SIG-M5 (cell line): ENCODE measurements at regions not wholly inside any gene's neighbourhood (a gene's known extent, or its start where the extent isn't known, plus 50 kb on each side); places are given as distances from the start of the nearest gene placed in this dataset.

Experiments used
- DNase-seq: peaks from one replicate; lab custom pipeline; 2025; lab: John Stamatoyannopoulos, UW

DNA sequence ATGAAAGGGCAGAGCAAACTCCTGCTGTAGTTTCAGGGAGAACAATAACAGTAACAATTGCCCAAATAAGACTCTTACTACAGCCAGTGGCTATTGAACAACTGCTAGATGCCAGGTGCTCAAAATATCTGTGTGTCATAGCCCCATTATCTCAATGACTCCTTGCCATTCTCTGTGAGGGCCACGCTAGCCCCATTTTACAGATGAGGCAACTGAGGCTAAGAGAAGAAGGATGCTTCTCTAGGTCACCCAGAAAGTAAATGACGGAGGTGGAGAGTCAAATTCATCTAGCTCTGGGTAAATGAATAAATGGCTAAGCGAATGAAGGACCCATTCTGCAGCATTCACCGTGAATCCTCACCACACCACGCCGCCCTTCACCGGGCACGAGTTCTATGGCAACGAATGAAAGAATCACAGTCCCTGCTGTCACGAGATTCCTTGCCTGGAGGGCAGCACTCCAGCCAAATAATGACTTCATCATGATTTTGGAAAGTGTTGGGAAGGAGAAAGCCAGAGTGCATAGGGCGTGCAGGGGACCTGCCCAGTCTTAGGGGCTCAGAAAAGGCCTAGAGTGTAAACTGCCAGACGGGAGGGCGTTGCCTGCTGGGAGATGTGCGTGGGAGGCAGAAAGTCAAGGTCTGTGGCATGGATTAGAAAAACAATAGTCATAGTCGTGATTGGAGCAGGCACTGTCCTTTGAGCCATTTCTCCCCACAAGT, 147.2 kb downstream of the C9orf50 start:
- DNase-seq: no peak

DNA sequence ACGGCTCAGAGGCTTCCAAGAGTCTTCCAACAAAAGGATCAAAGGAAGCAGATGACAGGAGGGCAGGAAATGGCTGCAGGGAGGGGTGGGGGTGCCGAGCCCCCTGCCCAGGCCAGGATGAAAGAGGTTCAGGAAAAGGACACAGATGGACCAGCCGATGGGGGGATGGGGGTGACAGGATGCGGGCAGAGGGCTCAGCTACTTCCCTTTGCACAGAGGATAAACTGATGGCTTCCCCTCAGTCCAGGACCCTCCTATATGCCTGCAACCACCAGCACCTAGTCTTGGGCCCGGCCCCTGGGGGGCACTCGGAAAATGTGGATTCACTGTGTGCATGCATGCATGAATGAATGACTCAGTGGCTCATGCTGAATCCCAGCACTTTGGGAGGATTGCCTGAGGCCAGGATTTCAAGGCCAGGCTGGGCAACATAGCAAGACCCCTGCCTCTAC, 148.2 kb downstream of the C9orf50 start:
- no peak for DNase-seq

DNA sequence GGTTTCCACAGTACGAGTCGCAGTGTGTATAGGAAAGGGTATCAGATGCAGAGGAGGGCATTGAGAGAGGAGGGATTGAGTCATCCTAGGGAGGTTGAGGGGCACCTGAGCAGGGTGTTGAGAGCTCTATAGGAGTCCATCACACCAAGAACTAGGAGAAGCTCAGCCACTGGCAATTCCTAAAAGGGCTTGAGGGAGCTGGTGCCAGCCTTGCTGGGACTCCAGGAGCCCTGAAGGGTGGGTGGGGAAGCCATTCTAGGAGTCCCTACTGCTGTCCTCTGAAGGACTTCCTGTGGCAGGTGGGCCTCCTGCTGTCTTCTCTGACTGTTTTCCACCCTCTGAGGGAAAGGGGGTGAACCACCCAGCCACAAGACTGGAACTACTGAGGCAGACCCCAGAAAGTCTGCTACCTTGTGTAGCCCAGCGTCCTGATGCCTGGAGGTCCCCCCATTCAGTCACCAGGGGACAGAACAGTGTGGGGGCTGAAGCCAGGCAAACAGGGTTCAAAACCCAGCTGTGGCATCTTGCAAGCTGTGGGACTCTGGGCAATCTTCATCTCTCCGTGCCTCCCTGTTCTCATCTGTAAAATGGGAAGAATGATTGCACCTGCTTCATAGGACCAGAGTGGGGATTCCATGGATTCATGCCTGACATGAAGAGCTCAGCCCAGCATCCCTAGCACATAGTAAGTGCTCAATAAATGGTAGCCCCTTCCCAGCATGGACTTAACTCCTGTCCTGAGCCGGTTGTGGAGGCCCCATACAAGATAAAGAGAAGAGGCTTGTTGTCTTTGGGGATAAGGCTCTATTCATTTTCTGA, 149.5 kb downstream of the C9orf50 start:
- DNase-seq: no peak

DNA sequence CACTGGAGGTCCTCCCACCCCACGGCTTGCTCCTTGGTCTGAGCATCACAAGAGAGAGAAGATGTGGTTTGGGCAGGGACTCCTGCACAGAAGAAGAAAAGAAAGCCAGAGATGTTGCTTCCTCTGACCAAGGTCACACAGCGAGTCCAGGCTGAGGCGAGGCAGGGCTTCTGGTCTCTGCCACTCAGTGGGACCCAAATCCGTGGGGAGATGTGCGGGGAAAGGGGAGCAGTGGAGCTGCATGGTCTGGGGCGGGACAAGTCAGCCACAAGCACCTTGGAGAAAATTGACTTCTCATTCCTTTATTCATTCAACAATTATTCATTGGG, 150.9 kb downstream of the C9orf50 start:
- DNase-seq: no peak

DNA sequence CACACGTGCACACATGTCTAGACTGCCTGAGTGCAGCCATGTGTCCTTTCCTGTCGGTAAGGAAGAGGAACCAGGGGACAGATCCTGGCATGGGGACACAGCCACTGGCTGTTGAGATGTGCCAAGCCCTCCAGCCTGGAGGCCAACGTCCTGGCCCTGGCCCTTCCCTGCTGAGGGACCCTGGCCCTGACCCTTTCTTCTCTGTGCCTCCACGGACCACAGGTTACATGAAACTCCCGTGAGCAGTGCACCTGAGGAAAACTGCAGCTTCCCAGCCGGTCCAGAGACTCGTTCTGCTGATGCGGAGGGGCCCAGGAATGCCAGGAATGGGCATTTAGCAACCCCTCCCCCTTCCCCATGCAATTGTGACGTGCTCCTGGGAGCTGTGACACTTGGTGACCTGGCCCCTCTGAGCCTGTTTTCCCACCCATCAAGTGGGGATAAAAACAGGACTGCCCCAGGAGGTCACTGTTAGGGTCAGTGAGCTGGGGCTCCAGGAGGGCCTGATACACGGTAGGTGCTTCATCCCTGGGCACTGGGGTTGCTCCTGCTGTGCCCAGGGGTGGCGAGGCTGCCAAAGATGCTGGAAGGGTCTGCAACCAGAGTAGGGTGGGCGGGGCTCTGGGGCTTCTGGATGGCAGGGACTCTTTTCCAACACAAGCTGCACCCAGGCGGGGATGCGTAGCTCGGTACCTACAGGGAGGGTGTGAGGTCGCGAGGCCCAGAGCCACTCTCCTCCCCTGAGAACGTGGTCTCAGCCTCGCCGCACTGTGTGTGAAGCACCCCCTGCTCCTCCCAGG, 151.5 kb downstream of the C9orf50 start:
- DNase-seq: no peak

DNA sequence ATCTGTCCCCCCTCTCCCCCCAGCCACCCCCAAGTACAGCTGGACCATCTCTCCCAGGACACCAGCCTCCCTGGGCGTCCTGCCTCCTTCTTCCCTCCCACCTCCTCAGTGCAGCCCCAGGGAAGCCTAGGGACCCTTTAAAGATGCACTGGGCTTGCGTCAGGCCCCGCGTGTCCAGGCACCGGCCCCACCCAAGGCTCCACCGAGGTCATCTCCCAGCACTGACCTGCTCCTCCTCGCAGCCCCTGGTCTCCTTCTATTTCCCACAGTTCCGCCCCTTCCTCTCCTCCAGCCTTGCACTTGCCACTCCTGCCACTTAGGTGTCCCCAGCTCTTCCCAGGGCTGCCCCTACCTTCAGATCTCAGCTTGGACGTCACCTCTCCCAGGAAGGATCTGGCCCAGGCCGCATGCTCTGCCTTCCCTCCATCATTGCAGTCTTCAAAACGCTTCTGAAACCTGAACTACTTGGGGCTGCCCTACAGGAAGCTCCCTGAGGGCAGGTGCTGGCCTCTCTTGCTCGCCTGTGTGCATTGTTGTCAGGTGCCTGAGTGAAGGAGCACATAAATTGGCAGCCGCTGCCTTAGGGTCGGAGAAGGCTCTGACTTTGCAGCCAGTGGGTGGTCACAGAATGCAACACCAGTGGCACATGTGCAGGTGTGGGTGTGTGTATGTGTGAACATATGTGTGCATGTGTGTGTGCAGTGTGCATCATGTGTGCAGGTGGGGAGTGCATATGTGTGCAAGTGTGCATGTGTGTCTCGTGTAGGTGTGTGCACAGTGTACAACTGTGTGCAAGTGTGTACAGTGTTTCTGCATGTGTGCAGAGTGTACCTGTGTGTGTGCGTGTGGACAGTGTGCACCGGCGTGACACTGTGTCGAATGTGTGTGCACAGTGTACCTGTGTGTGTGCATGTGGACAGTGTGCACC, 152.9 kb downstream of the C9orf50 start:
- DNase-seq: no peak

DNA sequence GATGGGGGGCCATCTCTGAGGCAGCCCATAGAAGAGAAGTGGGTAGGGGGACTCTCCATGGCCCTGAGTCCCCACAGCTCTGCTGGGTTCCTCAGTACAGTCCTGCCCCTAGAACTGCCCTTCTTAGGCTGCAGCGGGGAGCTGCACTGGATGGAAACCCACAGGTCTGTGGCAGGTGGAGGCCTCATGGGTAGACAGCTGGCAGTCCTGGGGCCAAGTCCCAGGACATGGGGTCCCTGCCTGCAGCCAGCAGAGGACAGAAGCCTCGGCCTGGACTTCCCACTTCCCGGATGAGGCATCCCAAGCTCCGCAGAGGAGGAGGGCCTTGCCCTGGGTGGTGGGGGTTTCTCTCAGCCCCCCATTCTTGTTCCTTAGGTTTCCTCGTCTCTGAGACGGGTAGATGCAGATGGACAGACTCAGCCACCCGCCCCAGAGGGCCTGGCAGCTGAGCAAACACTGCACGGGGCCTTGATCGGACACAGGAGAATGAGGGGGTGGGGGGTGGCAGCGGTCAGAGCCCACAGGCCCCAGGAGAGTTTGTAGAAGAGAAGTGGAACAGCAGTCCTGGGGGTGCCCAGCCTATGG, 153.8 kb downstream of the C9orf50 start:
- no peak for DNase-seq

DNA sequence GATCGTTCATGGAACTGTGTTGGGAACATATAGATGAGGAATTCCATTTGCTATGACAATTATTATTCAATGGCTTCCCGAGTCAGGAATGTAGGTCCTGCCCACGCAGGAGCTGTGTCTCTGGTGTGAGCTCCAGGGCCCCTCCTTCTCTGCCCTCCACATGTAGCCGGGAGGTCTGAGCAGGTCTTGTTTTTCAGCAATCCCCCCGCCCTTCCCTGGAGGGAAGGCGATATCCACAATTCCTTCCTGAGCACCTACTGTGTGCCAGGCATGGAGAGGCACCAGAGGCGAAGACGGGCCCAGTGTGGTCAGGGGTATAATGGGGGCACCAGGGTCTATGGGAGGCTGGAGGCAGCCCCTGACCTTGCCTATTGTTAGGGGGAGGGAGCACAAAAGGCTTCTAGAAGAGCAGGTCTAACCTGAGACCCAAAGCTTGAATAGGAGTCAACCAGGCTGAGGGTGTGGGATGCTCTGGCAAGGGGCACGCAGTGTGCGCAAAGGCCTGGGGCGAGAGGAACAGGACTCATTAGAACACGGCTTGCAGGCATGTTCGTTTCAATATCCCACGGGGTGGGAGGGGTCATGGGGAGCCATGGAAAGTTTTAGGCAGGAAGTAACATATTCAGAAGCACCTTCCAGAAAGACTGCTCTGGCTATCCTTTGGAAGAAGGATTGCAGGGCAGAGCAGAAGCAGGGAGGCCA, 154.9 kb downstream of the C9orf50 start:
- no peak for DNase-seq

DNA sequence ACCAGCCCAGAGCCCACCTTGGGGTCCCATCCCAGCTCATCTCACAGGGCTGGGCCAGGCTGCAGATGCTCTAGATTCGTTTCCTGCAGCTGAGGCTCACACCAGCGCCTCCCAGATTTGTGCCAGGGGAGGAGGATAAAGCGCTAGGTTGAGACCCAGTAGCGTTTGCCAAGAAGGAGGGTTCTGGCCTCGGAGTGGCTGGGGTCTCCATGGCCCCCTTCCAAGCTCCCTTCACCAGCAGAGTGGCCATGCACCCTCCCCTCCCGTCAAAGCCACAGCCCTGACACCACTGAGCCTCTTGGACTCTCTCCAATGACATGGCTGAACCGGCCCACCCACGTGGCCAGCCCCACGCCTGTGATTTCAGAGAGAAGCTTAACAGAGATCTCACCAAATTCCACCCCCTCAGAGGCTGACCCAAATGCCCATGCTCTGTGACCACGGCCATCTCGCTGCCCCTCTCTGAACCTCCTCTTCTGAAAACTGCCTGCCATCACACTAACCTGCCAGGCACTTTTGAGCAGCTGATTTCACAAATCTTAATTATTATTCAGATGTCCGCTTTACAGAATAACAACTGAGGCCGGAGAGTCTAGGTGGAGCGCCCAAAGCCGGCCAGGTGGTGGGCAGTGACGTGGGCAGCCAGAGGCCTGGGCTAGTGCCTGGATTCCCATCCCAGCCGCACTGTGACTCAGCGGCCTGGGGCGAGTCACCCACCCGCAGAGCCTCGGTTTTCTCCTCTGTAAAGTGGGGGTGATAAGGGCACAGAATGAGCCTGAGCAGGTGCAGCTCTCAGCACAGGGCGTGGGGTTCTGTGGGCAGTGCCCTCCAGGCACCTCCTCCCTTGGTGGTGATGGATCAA, 155.7 kb downstream of the C9orf50 start:
- no peak for DNase-seq

DNA sequence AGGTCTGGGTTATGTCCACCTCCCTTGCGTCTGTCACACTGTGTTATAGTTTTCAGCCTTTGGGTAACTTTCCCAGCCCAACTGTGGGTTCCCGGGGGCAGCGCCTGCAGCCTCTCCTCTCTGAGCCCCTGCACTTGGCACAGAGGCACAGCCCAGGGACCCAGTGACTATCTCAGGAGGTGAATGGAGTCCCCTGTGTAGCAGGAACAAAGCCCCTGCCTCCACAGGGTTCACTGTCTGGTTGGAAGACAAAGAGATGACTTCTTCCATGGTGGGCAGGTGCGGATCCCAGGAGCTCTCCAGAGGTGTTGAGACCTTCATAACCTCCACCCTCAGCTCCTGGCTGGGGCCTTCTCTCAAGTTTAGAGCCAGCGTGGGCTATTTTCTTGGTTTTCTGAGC, 156.9 kb downstream of the C9orf50 start:
- no peak for DNase-seq

DNA sequence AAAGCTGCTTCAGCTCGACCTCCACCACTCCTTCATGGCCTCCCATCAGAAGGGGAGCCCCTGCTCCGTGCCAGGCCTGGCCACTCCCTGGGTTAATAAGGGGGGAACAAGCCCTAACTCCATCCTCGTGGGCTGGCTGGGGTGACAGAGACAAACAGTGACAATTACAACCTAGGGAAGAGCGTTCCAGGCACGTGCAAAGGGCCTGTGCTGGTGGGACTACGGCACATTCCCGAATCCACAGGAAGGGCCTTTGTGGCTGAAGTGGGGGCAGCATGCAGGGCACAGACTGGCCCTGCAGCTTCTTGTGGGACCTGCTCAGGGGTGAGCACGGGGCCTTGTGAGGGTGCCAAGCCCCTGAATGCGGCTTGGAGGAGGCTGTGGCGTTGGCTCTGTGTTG, 157.4 kb downstream of the C9orf50 start:
- no peak for DNase-seq

DNA sequence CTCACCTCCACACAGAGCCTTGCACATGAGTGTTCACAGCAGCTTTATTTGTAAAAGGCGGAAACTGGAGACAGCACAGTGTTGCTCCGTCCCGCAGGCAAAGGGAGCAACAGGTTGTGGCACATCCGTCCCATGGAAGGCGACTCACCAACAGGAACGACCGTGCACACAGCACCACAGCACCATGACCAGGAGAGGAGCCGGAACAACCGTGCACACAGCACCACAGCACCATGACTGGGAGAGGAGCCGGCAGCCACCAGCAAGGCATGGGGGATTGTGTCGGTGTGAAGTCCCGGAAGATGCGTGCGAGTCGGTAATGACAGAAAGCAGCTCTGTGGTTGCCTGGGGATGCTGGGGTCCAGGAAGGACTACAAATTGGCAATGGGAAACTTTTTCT, 158.5 kb downstream of the C9orf50 start:
- no peak for DNase-seq

DNA sequence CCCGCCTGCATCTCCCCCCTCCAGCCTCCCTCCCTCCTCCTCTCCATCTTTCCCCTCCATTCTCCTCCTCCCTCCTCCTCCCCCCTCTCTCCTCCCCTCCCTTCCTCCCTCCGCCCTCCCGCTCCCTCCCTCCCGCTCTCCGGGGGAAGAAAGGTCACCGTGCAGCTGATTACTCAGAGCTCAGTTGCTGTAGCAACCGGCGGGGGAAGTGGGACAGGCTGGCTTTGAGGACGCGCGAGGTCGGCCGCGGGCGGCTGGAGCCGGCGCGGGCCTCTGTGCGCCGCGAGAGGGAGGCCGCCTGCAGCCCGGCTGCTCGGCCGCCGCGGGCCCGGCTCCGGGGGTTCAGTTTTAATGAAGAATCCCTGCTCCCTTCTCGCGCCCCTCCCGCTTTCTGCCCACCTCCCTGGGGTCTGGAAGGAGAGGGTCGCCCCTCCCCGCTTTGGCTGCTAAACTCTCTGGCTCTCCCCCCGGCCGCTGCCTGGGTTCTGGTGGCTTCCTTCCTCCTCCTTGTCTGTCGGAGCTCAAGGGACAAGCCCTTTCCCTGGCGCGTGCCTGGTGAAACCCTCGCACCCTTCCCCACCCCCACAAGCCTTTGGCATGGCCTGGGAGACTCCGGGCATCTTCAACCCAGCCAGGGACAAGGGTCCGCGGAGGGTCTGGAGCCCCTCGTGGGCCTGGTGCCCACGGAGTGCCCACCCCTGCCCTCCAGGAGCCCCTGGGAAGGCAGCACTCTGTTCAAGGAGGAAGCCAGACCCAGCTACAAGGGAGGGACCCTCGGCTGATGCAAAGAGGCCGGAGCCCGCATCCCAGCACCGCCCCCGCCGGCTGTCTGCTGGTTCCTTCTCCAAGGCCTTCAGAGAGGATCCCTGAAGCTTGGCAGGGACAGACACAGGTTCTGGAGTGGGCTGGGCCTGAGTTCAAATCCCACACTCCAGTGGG, 160.3 kb downstream of the C9orf50 start:
- peak; percentile 56 for DNase-seq

DNA sequence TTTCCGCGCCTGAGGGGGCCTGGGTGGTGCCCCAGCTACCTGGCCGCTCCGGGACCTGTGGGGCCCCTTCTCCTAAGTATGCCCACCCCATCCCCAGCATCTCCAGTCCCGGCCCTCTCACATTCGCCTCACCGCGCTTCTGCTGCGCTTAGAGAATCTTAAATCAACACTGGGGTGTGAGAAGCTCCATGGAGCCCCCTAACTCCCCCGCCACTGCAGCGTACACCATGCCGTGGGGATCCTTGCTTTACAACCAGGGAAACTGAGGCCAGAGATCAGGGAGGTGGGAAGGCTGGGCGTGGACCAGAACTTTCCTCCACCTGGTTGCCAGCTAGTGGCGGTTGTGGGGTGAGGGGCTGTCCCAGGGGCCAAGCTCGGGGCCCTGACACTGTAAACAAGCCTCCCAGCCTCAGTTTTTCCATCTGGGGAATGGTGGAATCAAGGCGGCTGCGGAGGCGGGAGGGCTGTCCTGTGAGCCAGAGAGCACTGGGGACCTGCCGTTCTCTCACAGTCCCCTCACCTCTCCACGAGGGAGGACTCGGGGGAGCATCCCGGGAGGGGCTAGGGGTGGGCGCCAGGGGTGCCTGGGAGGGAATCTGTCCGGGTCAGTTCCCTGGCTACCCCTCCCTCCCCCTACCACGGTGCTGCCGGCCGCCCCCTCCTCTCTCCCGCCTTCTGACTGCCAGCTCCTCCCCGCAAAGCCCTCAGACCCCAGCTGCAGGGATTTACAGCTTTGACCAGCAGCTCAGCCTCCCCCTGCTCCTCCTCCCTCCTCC, 161.2 kb downstream of the C9orf50 start:
- no peak for DNase-seq

DNA sequence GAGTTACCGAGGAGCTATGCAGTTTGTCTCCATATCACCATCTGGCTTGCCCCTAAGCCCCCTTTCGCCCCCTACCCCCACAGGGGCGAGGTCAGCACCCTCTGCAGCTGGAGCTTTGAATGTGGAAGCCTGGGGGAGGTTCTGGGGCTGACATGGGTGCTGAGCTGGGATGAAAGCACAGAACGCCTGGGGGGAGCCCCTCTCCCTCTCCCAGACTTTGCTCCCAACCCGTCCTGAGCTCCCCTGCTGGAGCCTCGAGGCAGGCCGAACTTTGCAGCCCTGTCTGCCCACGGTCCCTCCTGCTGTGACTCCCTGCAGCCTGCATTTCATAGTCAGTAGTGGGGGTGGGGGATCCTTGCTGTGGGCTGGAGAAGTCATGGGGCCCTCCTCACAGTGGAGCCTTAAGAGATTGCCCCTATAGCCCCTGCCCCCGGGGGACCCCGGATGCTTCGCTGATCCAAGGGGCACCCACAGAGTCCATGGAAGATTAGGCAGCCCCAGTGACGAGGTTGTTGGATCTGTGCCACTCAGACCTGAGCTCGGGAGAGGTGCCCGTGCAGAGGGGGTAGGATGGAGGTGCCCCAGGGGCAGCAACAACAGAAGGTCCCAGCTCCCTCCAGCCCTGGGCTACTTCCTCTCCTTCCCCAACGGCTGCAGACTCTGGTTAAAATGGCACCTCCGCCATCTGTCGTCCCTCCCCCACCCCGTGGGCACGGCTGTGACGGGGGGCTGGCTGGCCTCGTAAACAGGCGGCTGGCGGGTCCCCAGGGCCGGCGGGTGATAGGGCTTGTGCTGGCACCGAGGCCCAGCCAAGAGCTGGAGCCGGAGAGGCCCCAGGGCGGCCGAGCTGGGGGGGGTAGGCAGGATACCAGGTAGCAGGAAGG, 162.0 kb downstream of the C9orf50 start:
- DNase-seq: no peak

DNA sequence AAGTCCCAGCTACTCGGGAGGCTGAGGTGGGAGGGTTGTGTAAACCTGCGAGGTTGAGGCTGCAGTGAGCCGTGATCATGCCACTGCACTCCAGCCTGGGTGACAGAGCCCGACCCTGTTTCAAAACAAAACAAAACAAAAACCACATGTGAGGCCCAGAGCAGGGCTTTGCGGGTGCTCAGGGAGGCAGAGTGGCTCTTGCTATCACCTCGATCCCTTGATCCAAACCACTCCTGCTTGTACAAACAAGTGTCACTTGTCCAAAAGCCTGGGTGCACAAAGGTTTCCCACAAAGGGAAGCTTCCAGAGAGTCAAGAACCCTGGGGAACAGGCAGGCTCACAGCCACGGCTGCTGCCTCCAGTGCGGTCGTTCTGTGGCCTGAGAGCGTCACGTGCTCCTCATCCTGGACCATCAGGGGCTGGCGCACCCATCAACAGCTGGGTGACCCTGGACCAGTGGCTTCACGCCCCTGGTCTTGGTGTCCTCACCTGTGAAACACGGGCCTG, 162.7 kb downstream of the C9orf50 start:
- DNase-seq: no peak
